PC-9 (cell line): ENCODE measurements at regions not wholly inside any gene's neighbourhood (a gene's known extent, or its start where the extent isn't known, plus 50 kb on each side); places are given as distances from the start of the nearest gene placed in this dataset.

Source experiments
- BruUV-seq: library from RNA; stranded (reverse); fragments of 400-500 nt; replicated peaks from 2 replicates; lab custom pipeline; 2021; lab: Mats Ljungman, UMichigan
- CTCF ChIA-PET: fragments of 300-600 bp; sonication (Branson Sonifier 250); formaldehyde crosslinking; loops from one replicate; lab custom pipeline; 2022; ENCODE audit warnings: antibody characterized with exemption; lab: Charles Lee
- POLR2A ChIA-PET: fragments of 300-600 bp; sonication (Branson Sonifier 250); formaldehyde crosslinking; loops from one replicate; lab custom pipeline; 2022; ENCODE audit warnings: antibody characterized with exemption; ENCODE audit not compliant: unreplicated experiment; lab: Charles Lee
- DNase-seq, 2 experiments: peaks; one replicate each; pipeline versions ENCODE4 v3.0.0 to v3.0.0-alpha.2; 2015 to 2022; ENCODE audit warnings: mixed read lengths in 1 of 2
- H2AFZ ChIP-seq: fragments of 200-600 bp; sonication (generic); 2 replicates; pipeline ENCODE4 v1.8.1; 2017; ENCODE audit warnings: antibody characterized with exemption
- H3F3A ChIP-seq: fragments of 200-600 bp; sonication (generic); 2 replicates; pipeline ENCODE4 v1.8.1; 2017; ENCODE audit warnings: antibody characterized with exemption, mild to moderate bottlenecking, low read depth; ENCODE audit not compliant: insufficient read depth
- H3K27ac ChIP-seq: fragments of 200-600 bp; sonication (generic); 2 replicates; pipeline ENCODE4 v1.6.1; 2016; ENCODE audit warnings: mixed run types
- H3K27me3 ChIP-seq: fragments of 200-600 bp; sonication (generic); 2 replicates; pipeline ENCODE4 v1.6.1; 2016; ENCODE audit warnings: low read depth, mixed run types; ENCODE audit not compliant: insufficient read depth
- H3K36me3 ChIP-seq: fragments of 200-600 bp; sonication (generic); 2 replicates; pipeline ENCODE4 v1.6.1; 2016; ENCODE audit warnings: low read depth, mixed run types
- H3K4me1 ChIP-seq: fragments of 200-600 bp; sonication (generic); replicated peaks from 2 replicates; pipeline ENCODE4 v1.6.1; 2016; ENCODE audit warnings: mixed run types; ENCODE audit not compliant: insufficient read depth
- H3K4me2 ChIP-seq: fragments of 200-600 bp; sonication (generic); 2 replicates; pipeline ENCODE4 v1.6.1; 2017; ENCODE audit warnings: mixed run types
- H3K4me3 ChIP-seq: fragments of 200-600 bp; sonication (generic); 2 replicates; pipeline ENCODE4 v1.6.1; 2016; ENCODE audit warnings: mixed run types
- H3K79me2 ChIP-seq: fragments of 200-600 bp; sonication (generic); 2 replicates; pipeline ENCODE4 v1.6.1; 2017; ENCODE audit warnings: low read depth, mixed run types
- H3K9me2 ChIP-seq: fragments of 200-600 bp; sonication (generic); 2 replicates; pipeline ENCODE4 v1.8.1; 2017; ENCODE audit warnings: mild to moderate bottlenecking; ENCODE audit not compliant: insufficient read depth
- H3K9me3 ChIP-seq: fragments of 200-600 bp; sonication (generic); 2 replicates; pipeline ENCODE4 v1.8.1; 2016; ENCODE audit warnings: low read depth; ENCODE audit not compliant: insufficient read depth
- H4K20me1 ChIP-seq: fragments of 200-600 bp; sonication (generic); 2 replicates; pipeline ENCODE4 v1.8.1; 2017; ENCODE audit not compliant: insufficient read depth
- CTCF ChIP-seq: fragments of 200-600 bp; sonication (generic); conservative IDR thresholded peaks from 2 replicates; pipeline ENCODE4 v1.6.1; 2017; ENCODE audit warnings: mixed run types, antibody characterized with exemption, mild to moderate bottlenecking, moderate library complexity
- EZH2 ChIP-seq: fragments of 200-600 bp; sonication (generic); IDR thresholded peaks from 2 replicates; pipeline ENCODE4 v1.8.0; 2017; ENCODE audit warnings: antibody characterized with exemption, low read depth
- intact Hi-C: fragments of 100-400 bp; cut with micrococcal nuclease; formaldehyde crosslinking; loops from one replicate; pipeline ENCODE4 v1.10.0; 2022; ENCODE audit not compliant: unreplicated experiment

GRCh38 chr12:75891072-75891471, 140.5 kb downstream of the PHLDA1 start:
- Histone ChIP-seq H3K4me3 (no peak overlapping the region), H3K27ac (peak overlapping the region; percentile 73), H3K27me3 (no peaks in the 10 kb centered on the region), H3K9me2 (no peaks in the 10 kb centered on the region), H4K20me1 (no peaks in the 10 kb centered on the region), H3K4me2 (peak overlapping the region; percentile 54), H3K36me3 (no peaks in the 10 kb centered on the region), H2AFZ (peak overlapping the region; percentile 71), H3K4me1 (peaks cover 39% of the 10 kb centered on the region), H3K79me2 (no peaks in the 10 kb centered on the region), H3F3A (peaks cover 19% of the 10 kb centered on the region), H3K9me3 (peaks cover 7% of the 10 kb centered on the region; the same call in 1 of the 2 replicates)
- intact Hi-C loops = loop anchor here (1.0 to 10.0 kb wide), 6 partner anchors 44 to 166 kb away; no protein-coding TSS in a partner anchor
- BruUV-seq = no TSS peak
- CTCF ChIA-PET = interaction anchor here (0.5 to 0.7 kb wide), 2 partner anchors 232 to 500 kb away, joined by 4 to 7 read pairs; partner anchors contain the start of gene GLIPR1L2
- POLR2A ChIA-PET = interaction anchor here (0.6 to 0.7 kb wide), 2 partner anchors 123 to 578 kb away, joined by 5 to 6 read pairs; no protein-coding TSS in a partner anchor
- DNase-seq = peak; percentile 66 to 68
- TF ChIP-seq CTCF = no peak

DNA sequence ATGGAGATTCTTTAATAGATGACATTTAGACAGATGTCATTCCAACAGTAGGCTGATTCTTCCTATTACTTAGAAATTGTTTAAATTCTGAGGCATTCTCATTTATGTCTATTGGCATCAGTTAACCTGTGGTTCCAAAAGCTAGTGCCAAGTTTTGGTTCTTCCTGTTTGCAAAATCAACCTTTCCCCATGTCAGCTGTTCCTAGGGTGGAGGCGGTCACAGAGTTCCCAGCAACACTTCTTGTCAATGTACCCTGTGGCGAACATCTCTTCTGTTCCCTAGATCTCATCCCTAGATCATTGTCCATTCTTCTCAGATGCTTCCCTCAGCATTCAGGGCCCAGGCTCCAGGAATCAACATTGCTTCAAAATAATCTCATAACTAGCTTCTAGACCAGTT, 140.9 kb downstream of the PHLDA1 start:
- intact Hi-C loops = loop anchor here (1.0 to 10.0 kb wide), 6 partner anchors 43 to 166 kb away; no protein-coding TSS in a partner anchor
- H3K4me2 ChIP-seq = peak overlapping the region; percentile 54

GRCh38 chr12:75890141-75890540, 141.4 kb downstream of the PHLDA1 start:
- ChIA-PET POLR2A (no interaction called here), CTCF (interaction anchor here (0.6 kb wide), 1 partner anchor 62 kb away, joined by 4 read pairs; no protein-coding TSS in a partner anchor)
- Histone ChIP-seq H3K9me2 (no peaks in the 10 kb centered on the region), H3K4me3 (no peak overlapping the region), H2AFZ (no peak overlapping the region), H3K4me1 (peaks cover 39% of the 10 kb centered on the region), H3K9me3 (peaks cover 7% of the 10 kb centered on the region; the same call in 1 of the 2 replicates), H3K36me3 (no peaks in the 10 kb centered on the region), H3K4me2 (peak overlapping the region; percentile 54; the same call in 1 of the 2 replicates), H3F3A (peaks cover 19% of the 10 kb centered on the region), H3K27ac (peak overlapping the region; percentile 73), H3K79me2 (no peaks in the 10 kb centered on the region), H4K20me1 (no peaks in the 10 kb centered on the region), H3K27me3 (no peaks in the 10 kb centered on the region)
- BruUV-seq = no TSS peak
- TF ChIP-seq CTCF (no peak), EZH2 (no peak)
- no peak for DNase-seq
- intact Hi-C loops = loop anchor here (2.0 to 10.0 kb wide), 5 partner anchors 62 to 165 kb away; no protein-coding TSS in a partner anchor

More for the DNA sequence above, 140.9 kb downstream of the PHLDA1 start:
- no peak overlapping the region for H3K4me3 ChIP-seq
- peaks cover 19% of the 10 kb centered on the region for H3F3A ChIP-seq
- no peaks in the 10 kb centered on the region for H3K79me2 ChIP-seq
- ChIA-PET CTCF (interaction anchor here (0.5 to 0.7 kb wide), 3 partner anchors 62 to 500 kb away, joined by 4 to 7 read pairs (median 4); partner anchors contain the start of gene GLIPR1L2), POLR2A (interaction anchor here (0.7 kb wide), 1 partner anchor 123 kb away, joined by 6 read pairs; no protein-coding TSS in a partner anchor)
- H3K9me3 ChIP-seq = peaks cover 7% of the 10 kb centered on the region; the same call in 1 of the 2 replicates
- BruUV-seq = TSS peak; percentile 95
- H3K9me2 ChIP-seq = no peaks in the 10 kb centered on the region
- H4K20me1 ChIP-seq = no peaks in the 10 kb centered on the region
- TF ChIP-seq CTCF (no peak), EZH2 (no peak)
- H3K4me1 ChIP-seq = peaks cover 39% of the 10 kb centered on the region
- peak overlapping the region; percentile 73 for H3K27ac ChIP-seq
- peak overlapping the region; percentile 71; the same call in 1 of the 2 replicates for H2AFZ ChIP-seq
- H3K27me3 ChIP-seq = no peaks in the 10 kb centered on the region
- peak in 1 of 2 experiments; percentile 3 for DNase-seq
- H3K36me3 ChIP-seq = no peaks in the 10 kb centered on the region
